ENCODE measurements at regions not wholly inside any gene's neighbourhood (a gene's known extent, or its start where the extent isn't known, plus 50 kb on each side); places are given as distances from the start of the nearest gene placed in this dataset.

GRCh38 chr9:134497283-134497860, 144.2 kb upstream of the COL5A1 start:
- H3K4me1 ChIP-seq (replicated peaks in 1 of 2; ENCODE audit: control insufficient read depth in 2 of 2, insufficient read depth in 2 of 2, low read length in 2 of 2): peaks cover 0 to 3% of the 10 kb centered on the region in 2 experiments; a peak in 1 of 5 replicates
- no peaks in the 10 kb centered on the region for H3K36me3 ChIP-seq (ENCODE audit: control insufficient read depth, insufficient read depth, low read length)
- no peaks in the 10 kb centered on the region for H3K9me3 ChIP-seq (replicated peaks; ENCODE audit: control insufficient read depth, insufficient read depth, low read depth, low read length)
- no peak overlapping the region for H3K4me2 ChIP-seq (ENCODE audit: insufficient read depth, low read length)
- H3K9ac ChIP-seq (ENCODE audit: insufficient read depth in 1 of 2, low read depth in 2 of 2, low read length in 2 of 2): no peak overlapping the region
- no peak overlapping the region for H3K4me3 ChIP-seq
- CTCF ChIA-PET (ENCODE audit: low intra/inter-chr PET ratio): no interaction called here
- in situ Hi-C loops (cut with MboI) (no loop called here), intact Hi-C loops (cut with micrococcal nuclease) (no loop called here)
- DNase-seq (ENCODE audit: extremely low read depth in 1 of 4, low spot score in 3 of 4) (no peak), ATAC-seq (no peak), FAIRE-seq (no peak)
- no peak overlapping the region for H2AFZ ChIP-seq (ENCODE audit: low read depth, low read length)
- no peak for TF ChIP-seq SMAD1 (IDR thresholded peaks at IDR 0.05; ENCODE audit: low read depth, low read length, partially characterized antibody)
- TF ChIP-seq RAD51 (IDR thresholded peaks at IDR 0.05; ENCODE audit: borderline replicate concordance, low read depth): no peak
- no peaks in the 10 kb centered on the region for H3K9me1 ChIP-seq (ENCODE audit: control insufficient read depth, insufficient read depth, low read length)
- no peaks in the 10 kb centered on the region for H3K79me2 ChIP-seq (ENCODE audit: control insufficient read depth, insufficient read depth, low read length)
- H4K20me1 ChIP-seq (replicated peaks; ENCODE audit: control insufficient read depth, insufficient read depth, low read length): no peaks in the 10 kb centered on the region; the same call in 1 of the 2 replicates
- peaks cover 20 to 53% of the 10 kb centered on the region in 2 experiments for H3K27me3 ChIP-seq (ENCODE audit: control insufficient read depth in 2 of 2, insufficient read depth in 2 of 2, low read length in 2 of 2)
- no peak overlapping the region for H3K27ac ChIP-seq (ENCODE audit: extremely low read depth, low read depth, low read length)
- 1% methylated on average over 5 of the region's 5 CpGs for WGBS (ENCODE audit: insufficient coverage, low coverage, missing lambda C conversion rate)
- BruUV-seq (replicated peaks): no TSS peak
- POLR2A ChIA-PET: no interaction called here

- Histone ChIP-seq H3K4me3 (no peak overlapping the region), H3K9me3 (replicated peaks; ENCODE audit: control insufficient read depth, insufficient read depth, low read depth, low read length) (no peaks in the 10 kb centered on the region), H3K4me2 (ENCODE audit: insufficient read depth, low read length) (no peak overlapping the region), H2AFZ (ENCODE audit: low read depth, low read length) (no peak overlapping the region), H4K20me1 (replicated peaks; ENCODE audit: control insufficient read depth, insufficient read depth, low read length) (no peaks in the 10 kb centered on the region; the same call in 1 of the 2 replicates), H3K27ac (ENCODE audit: extremely low read depth, low read depth, low read length) (no peak overlapping the region), H3K4me1 (replicated peaks in 1 of 2; ENCODE audit: control insufficient read depth in 2 of 2, insufficient read depth in 2 of 2, low read length in 2 of 2) (peaks cover 0 to 10% of the 10 kb centered on the region in 2 experiments; a peak in 2 of 5 replicates), H3K36me3 (ENCODE audit: control insufficient read depth, insufficient read depth, low read length) (no peaks in the 10 kb centered on the region), H3K27me3 (ENCODE audit: control insufficient read depth in 2 of 2, insufficient read depth in 2 of 2, low read length in 2 of 2) (peaks cover 9 to 52% of the 10 kb centered on the region in 2 experiments), H3K9ac (ENCODE audit: insufficient read depth in 1 of 2, low read depth in 2 of 2, low read length in 2 of 2) (no peak overlapping the region), H3K9me1 (ENCODE audit: control insufficient read depth, insufficient read depth, low read length) (no peaks in the 10 kb centered on the region), H3K79me2 (ENCODE audit: control insufficient read depth, insufficient read depth, low read length) (no peaks in the 10 kb centered on the region)
- FAIRE-seq (no peak), ATAC-seq (no peak), DNase-seq (ENCODE audit: extremely low read depth in 1 of 4, low spot score in 3 of 4) (no peak)
- POLR2A ChIA-PET: no interaction called here
- no TSS peak for BruUV-seq (replicated peaks)
- in situ Hi-C loops (cut with MboI) (no loop called here), intact Hi-C loops (cut with micrococcal nuclease) (no loop called here)
- CTCF ChIA-PET (ENCODE audit: low intra/inter-chr PET ratio): no interaction called here
- 0% methylated on average over 1 of the region's 1 CpG for WGBS (ENCODE audit: insufficient coverage, low coverage, missing lambda C conversion rate)
- peak; percentile 25; the same call in 1 of the 2 replicates for TF ChIP-seq MAFG (tag; conservative IDR thresholded peaks at IDR 0.05)
- TF ChIP-seq ZEB2 (IDR thresholded peaks at IDR 0.05): no peak
- TF ChIP-seq MAFK (IDR thresholded peaks at IDR 0.05; ENCODE audit: low read length): peak; percentile 5; the same call in 1 of the 2 replicates
- TF ChIP-seq RAD21 (CRISPR knock-in tag; conservative IDR thresholded peaks at IDR 0.05 in 1 of 2, IDR thresholded peaks at IDR 0.05 in 1 of 2): no peak
- peak; percentile 59 for TF ChIP-seq ZNF316 (IDR thresholded peaks at IDR 0.05)
- peak; percentile 44 for TF ChIP-seq MAFF (IDR thresholded peaks at IDR 0.05; ENCODE audit: low read length)
- peak; percentile 44 for TF ChIP-seq C11orf30 (IDR thresholded peaks at IDR 0.05; ENCODE audit: low read depth)
Measured at GRCh38 chr9:134498814-134499166, 142.8 kb upstream of the COL5A1 start.
